Epithelial cell of proximal tubule (primary cell): ENCODE measurements at regions not wholly inside any gene's neighbourhood (a gene's known extent, or its start where the extent isn't known, plus 50 kb on each side); places are given as distances from the start of the nearest gene placed in this dataset.

ENCODE experiments used
- DNase-seq: peaks from one replicate; pipeline ENCODE4 v3.0.0-alpha.2; 2011; ENCODE audit warnings: low read depth
- H3K4me3 ChIP-seq: 2 replicates; pipeline ENCODE4 v1.5.1; 2011; ENCODE audit warnings: low read depth, mild to moderate bottlenecking, low read length
- TF ChIP-seq, protein P1 (sequence below): conservative IDR thresholded peaks from 2 replicates; pipeline ENCODE4 v1.5.1; 2012; ENCODE audit warnings: low read depth, mild to moderate bottlenecking, low read length

DNA sequence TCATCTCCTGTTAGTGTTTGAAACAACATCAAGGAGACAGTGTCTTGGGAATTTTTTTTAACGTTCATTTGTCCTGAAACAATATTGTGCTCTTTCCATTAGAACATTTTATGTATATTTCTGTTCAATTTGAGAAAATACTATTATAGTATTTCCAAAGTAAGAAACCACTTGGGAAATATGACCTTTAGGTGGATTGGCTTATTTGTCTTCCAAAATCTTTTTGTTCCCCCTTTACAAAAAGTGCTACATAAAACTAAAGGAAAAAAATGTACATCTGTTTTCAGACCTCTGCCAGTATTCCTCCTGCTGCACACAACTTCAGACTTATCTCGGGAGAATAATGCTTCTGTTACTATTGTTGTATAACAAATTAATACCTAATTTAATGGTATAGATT is 165.9 kb upstream of the AGTR1 start:
- TF ChIP-seq, protein P1, sequence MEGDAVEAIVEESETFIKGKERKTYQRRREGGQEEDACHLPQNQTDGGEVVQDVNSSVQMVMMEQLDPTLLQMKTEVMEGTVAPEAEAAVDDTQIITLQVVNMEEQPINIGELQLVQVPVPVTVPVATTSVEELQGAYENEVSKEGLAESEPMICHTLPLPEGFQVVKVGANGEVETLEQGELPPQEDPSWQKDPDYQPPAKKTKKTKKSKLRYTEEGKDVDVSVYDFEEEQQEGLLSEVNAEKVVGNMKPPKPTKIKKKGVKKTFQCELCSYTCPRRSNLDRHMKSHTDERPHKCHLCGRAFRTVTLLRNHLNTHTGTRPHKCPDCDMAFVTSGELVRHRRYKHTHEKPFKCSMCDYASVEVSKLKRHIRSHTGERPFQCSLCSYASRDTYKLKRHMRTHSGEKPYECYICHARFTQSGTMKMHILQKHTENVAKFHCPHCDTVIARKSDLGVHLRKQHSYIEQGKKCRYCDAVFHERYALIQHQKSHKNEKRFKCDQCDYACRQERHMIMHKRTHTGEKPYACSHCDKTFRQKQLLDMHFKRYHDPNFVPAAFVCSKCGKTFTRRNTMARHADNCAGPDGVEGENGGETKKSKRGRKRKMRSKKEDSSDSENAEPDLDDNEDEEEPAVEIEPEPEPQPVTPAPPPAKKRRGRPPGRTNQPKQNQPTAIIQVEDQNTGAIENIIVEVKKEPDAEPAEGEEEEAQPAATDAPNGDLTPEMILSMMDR = no peak
- no peak overlapping the region for H3K4me3 ChIP-seq
- DNase-seq = no peak

DNA sequence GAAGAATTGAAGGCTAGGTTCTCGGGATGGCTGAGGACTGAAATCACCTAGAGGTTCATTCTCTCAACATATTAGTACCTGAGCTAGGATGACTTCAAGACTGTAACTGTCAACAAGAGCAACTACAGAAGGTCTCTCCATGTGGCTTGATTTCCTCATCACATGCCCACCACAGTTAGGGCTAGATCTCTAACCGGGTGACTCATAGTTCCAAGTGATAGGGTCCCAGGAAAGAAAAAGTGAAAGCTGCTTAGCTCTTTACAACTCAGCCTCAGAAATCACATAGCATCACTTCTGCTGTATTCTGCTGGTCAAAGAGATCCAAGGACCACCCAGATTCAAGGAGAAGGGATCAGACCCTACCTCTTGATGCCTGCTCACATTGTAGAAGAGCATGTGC is 165.4 kb upstream of the AGTR1 start:
- TF ChIP-seq, protein P1 = no peak
- DNase-seq = no peak

DNA sequence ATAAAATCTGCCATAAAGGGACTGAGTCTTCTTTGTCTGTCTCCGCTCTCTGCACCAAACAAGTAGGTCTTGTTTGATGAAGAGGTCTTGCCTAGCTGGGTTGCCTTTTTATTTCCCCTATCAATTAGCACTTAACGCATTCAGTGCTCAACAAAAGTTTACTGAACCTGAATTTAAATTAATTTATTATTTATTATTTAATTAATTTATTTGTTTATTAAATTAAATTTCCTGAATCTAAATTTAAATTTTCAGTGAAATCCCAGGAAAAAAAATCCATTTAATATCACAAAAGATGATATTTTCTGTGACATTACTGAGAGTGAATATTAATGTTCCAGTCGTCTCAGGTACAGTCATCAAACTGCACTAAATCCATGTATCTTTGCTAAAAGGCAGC is 164.9 kb upstream of the AGTR1 start:
- no peak overlapping the region for H3K4me3 ChIP-seq
- DNase-seq = no peak
- TF ChIP-seq, protein P1 = no peak

More for the DNA sequence above, 165.4 kb upstream of the AGTR1 start:
- H3K4me3 ChIP-seq = no peak overlapping the region

DNA sequence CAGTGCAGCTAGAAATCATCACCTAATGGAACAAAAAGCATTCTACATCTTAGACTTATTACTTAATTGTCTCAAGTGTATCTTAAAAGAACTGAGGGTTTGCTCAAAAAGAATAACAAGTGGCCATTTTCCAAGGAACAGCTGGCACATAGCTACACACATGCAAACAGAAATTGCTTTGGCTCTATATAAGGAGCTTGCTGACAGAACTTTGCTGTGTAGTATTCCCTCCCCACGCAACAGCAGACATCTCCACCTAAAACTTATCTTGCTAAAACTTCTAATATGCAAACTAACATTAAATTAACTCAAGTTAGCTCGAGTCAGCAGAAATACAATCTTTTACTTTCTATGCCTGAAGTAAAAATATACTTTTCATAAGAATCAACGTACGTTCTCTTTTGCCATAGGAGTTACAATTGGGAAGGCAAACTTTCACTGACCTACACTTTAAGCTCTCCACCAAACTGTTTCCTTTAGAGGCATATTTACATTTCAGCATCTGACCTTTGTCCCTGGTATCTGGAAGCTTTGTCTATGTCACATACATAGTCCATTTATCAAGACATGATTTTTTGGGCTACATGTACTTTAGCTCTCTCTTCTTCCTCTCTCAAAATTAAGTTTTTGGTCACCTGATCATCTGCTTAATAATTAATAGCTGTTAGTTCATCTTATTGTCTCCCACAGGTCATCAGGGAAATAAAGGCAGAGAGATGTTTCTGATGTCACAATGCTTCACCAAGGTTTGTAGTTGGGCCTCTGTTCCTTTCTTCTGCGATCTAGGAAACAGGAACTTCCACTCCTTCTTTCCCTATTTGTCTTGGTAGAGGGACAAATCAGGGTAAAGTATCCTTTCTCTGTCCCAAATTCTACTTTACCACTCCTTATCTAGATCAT is 163.4 kb upstream of the AGTR1 start:
- no peak for DNase-seq
- no peak overlapping the region for H3K4me3 ChIP-seq
- TF ChIP-seq, protein P1 = no peak

DNA sequence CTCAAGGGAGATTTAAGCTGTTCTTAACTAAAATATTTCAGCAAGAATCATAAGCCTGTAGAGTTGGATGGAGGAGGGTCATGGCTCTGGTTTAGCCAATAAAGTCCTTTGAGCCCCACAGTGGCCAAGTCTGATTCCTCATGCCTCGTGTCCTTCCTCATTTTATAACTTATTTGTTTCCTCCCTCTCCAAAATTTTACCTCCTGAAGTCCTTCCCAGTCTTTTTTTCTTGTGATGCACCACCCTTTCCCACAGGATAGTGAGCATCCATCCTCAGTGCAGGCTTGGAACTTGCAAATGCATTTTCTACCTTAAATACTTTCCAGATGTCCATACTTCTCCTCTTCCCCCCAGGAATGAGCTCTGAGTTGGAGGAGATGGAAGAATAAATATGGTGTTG is 162.7 kb upstream of the AGTR1 start:
- TF ChIP-seq, protein P1 = no peak
- no peak overlapping the region for H3K4me3 ChIP-seq
- DNase-seq = no peak

DNA sequence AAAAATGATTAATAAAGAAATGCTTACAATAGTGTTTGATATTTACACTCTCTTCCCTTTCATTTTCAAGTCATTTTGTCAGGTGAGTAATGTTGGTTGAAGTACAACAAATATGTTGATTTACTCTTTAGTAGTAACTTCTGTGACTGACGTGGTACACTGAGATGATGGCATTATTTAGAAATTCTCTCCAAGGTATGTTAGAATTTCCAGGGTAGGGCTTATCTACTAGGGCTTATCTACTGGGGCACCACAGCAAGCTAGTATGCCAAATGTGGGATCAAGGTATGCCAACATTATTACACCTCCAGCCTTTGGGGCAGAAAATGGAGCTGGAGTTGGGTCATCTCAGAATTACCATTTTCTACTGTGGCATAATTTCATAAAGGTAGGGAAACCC is 157.4 kb upstream of the AGTR1 start:
- no peak for DNase-seq
- TF ChIP-seq, protein P1 = no peak
- H3K4me3 ChIP-seq = no peak overlapping the region

DNA sequence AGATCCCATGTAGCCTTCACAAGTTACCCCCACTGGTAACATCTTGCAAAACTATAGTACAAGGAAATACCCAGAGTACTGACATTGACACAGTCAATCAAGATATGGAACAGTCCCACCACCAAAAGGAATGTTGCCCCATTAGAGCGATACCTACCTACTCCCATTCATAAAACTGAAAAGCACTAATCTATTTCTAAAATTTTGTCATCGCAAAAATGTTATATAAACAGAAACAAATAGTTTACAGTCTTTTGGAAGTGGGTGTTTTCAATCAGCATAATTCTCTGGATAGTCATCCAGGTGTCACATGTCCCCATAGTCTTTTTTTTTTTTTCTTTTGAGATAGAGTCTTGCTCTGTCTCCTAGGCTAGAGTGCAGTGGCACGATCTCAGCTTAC is 156.9 kb upstream of the AGTR1 start:
- no peak for DNase-seq
- TF ChIP-seq, protein P1 = no peak
- no peak overlapping the region for H3K4me3 ChIP-seq
